ENCODE measurements at regions not wholly inside any gene's neighbourhood (a gene's known extent, or its start where the extent isn't known, plus 50 kb on each side); places are given as distances from the start of the nearest gene placed in this dataset.

DNA sequence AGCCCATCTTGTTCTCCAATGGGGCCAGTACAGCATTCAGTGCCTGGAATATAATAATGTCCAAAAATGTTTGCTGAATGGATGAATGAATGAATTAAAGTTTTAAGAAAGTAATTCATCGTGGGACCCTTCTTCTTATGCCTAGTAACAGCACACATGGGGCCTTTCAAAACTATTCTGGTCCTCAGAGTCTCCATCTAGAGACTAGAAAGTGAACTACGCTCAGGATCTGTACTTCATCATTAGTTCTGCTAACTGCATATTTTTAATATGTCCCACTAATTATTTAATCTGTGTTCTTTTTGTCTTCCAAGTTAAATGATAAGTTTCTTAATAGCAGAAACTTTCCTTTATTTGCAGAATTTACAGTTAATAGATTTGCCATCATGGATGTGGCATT, 172.5 kb downstream of the SMAD2 start:
- no peak for TF ChIP-seq ZFX (IDR thresholded peaks at IDR 0.05)
- TF ChIP-seq, protein P1, sequence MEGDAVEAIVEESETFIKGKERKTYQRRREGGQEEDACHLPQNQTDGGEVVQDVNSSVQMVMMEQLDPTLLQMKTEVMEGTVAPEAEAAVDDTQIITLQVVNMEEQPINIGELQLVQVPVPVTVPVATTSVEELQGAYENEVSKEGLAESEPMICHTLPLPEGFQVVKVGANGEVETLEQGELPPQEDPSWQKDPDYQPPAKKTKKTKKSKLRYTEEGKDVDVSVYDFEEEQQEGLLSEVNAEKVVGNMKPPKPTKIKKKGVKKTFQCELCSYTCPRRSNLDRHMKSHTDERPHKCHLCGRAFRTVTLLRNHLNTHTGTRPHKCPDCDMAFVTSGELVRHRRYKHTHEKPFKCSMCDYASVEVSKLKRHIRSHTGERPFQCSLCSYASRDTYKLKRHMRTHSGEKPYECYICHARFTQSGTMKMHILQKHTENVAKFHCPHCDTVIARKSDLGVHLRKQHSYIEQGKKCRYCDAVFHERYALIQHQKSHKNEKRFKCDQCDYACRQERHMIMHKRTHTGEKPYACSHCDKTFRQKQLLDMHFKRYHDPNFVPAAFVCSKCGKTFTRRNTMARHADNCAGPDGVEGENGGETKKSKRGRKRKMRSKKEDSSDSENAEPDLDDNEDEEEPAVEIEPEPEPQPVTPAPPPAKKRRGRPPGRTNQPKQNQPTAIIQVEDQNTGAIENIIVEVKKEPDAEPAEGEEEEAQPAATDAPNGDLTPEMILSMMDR (conservative IDR thresholded peaks at IDR 0.05) = peak; percentile 57
- no peak overlapping the region for H3K27ac ChIP-seq

DNA sequence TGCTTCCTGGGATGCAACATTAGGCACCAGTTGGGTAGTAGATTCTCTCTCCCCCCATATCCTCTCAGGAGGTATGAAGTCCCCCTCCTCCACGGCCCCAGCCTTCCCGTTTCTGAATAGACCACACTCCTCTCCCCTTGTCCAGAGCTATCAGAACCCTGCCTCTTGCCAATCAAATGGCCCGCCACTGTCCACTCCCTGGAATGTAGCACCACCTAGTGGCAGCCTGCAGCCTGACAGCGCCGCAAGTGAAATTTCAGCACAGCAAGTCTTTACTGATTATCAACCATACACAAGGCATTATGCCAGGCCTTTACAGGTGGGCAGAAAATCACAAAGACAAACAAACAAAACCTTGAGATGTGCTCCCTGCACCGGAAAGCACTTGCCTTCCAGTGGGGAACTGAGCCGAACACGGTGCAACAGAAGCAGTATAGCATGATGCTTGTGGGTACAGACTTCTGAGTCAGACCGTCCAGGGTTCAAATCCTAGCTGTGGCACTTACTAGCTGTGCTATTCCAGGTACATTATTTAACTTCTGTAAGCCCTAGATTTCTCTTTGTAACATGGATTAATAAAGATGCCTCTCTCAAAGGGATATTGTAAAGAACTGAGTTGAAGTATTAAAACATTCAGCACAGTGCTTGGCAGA, 174.0 kb downstream of the SMAD2 start:
- no peak for TF ChIP-seq ZFX (IDR thresholded peaks at IDR 0.05)
- TF ChIP-seq, protein P1 (conservative IDR thresholded peaks at IDR 0.05) = peak; percentile 93
- no peak overlapping the region for H3K27ac ChIP-seq

DNA sequence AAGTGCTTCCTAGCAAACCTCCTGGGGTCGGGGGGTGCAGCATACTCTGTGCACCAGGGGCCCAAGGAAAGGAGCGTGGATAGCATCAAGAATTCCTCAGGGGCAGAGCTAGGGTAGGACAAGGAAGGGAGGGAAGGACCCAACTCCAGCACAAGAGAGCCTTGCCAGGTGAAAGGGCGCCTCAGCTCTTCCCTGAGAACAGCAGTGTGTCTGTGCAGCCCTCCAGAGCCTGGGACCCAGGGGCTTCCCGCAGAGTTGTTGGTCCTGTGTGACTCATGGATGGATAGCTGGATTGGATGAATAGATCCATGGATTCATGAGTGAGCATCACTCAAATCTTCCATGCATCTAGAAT, 175.4 kb downstream of the SMAD2 start:
- no peak for TF ChIP-seq ZFX (IDR thresholded peaks at IDR 0.05)
- TF ChIP-seq, protein P1 (conservative IDR thresholded peaks at IDR 0.05) = no peak

DNA sequence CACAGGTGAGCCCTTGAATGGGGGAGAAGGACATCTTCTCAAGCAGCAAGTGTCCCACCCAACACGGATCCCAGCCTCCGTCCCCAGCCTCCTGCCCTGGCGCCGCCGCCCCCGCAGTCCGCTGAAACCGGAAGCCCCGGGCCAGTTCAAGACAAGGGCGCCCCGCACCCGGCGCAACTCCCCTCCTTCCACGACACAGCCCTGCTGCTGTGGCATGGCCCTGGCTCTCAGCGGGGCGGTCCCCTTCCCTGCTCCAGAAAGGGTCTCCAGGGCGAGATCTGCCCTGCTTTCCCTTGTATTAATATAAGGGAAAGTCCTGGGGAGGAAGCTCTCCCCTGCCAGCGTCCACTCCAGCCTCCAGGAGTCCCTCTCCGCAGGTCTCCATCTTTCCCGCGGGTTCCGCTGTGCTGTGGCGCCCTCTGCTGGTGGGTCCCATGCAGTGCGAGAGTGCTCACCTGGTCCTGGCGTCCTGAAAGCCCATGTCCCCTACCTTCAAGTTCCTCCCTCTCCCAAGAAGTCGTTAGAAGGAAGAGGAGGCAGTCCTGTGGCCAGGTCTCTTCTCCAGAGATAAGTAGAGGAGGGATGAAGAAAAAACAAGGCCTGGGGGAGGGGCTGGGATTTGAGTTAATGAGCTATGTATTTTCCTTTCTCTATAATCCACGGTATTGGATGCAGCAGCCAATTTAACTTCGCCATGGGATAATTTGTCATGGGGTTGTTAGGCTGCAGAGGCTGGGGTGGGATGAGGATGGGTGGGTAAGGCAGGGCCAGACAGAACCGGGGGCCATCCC, 176.0 kb downstream of the SMAD2 start:
- no peak for TF ChIP-seq ZFX (IDR thresholded peaks at IDR 0.05)
- TF ChIP-seq, protein P1 (conservative IDR thresholded peaks at IDR 0.05) = peak; percentile 93

More for the DNA sequence above, 175.4 kb downstream of the SMAD2 start:
- H3K27ac ChIP-seq = no peak overlapping the region

DNA sequence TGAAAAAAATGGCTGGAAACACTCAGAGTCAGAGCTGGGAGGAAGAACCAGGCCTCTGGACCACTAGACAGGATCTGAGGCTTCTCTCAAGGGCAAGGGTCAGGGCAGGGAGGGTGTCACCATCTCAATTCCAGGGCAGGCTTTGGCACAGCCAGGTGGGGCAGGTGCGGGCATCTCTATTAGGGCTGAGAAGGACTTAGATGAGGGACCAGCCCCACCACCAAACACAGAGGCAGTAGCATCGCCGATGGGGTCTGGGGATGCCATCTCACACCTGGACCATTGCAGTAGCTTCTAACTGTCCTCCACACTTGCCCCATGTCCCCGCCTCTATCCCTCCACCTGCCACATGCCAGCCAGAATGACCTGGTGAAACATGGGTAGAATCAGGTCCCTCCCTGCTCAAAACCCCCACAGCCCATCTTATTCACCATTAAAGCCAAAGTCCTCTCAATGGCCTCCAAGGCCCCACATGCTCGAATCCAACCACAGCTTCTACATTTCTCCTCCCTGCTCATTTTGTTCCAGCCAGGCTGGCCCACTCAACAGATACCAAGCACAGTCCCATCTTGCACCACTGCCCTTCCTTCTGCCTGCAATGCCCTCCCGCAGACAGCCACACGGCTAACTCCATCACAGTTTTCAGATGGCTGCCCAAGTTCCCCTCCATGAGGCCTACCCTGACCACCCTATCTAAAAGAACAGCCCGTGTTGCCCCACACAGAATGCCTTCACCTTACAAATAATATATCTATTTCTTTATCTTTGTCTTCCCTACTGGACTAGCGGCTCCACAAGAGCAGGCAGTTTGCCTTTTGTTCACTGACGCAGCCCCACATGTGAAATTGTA, 177.4 kb downstream of the SMAD2 start:
- TF ChIP-seq, protein P1 (conservative IDR thresholded peaks at IDR 0.05) = no peak

More for the DNA sequence above, 176.0 kb downstream of the SMAD2 start:
- no peak overlapping the region for H3K27ac ChIP-seq

DNA sequence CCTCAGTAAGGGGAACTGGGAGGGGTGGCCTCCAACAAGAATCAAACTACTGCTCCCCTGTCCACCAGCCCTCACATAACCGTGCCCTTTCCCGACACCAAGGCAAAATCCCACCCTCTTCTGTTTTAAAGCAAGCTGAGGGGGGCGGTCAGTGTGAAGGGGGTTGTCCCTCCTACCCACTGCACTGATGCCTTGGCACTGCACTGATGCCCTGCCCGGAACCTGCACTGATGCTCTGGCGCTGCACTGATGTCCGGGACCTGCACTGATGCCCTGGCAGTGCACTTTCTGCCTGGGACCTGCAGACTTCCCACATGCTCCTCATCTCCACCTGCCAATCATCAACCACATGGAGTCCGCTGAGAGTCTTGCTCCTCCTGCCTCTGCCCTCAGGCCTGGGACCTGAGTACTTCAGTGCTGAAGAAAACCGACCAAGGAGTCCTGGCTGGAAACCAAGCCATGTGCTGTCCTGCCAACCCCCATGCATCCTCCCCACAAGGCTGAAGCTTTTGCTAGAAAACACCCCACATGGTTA, 179.5 kb downstream of the SMAD2 start:
- no peak overlapping the region for H3K27ac ChIP-seq
- TF ChIP-seq ZFX (IDR thresholded peaks at IDR 0.05) = no peak
- TF ChIP-seq, protein P1 (conservative IDR thresholded peaks at IDR 0.05) = no peak

More for the DNA sequence above, 177.4 kb downstream of the SMAD2 start:
- no peak overlapping the region for H3K27ac ChIP-seq
